T-helper 9 cell (primary cell): ENCODE measurements at regions not wholly inside any gene's neighbourhood (a gene's known extent, or its start where the extent isn't known, plus 50 kb on each side); places are given as distances from the start of the nearest gene placed in this dataset.

Experiments used
- DNase-seq: peaks from one replicate; pipeline ENCODE4 v3.0.0-alpha.2; 2020

DNA sequence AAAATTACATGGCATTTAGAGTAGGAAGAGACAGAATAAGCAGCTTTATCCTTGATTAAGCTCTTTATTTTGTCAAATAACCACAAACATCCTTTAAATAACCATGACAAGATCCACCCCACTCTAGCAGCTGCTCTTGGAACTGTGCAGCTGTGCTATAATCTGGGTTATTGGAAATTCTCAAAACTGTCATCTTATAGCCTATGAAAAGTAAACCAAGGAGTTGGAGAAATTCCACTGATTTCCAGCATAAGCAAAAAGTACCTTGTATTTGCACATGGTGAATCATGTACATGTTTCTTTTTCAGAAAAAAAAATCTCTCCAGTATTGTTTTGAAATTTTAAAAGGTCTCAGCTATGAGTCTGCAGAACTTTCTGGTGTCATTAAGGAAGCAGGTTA, 88.8 kb upstream of the ABI3BP start:
- DNase-seq: no peak

DNA sequence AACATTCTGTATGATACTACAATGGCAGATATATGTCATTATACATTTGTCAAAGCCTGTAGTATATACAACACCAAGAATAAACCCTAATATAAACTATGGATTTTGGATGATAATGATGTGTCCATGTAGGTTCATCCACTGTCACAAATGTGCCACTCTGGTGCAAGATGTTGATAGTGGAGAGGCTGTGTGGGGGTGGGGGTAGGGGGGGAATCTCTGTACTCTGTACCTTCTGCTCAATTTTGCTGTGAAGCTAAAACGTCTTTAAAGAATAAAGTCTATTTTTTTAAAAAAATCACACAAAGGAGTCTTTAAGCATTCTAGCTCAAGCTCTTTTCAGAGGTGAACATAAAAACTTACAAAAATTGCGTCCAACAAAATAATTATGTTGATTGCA, 88.2 kb upstream of the ABI3BP start:
- no peak for DNase-seq

DNA sequence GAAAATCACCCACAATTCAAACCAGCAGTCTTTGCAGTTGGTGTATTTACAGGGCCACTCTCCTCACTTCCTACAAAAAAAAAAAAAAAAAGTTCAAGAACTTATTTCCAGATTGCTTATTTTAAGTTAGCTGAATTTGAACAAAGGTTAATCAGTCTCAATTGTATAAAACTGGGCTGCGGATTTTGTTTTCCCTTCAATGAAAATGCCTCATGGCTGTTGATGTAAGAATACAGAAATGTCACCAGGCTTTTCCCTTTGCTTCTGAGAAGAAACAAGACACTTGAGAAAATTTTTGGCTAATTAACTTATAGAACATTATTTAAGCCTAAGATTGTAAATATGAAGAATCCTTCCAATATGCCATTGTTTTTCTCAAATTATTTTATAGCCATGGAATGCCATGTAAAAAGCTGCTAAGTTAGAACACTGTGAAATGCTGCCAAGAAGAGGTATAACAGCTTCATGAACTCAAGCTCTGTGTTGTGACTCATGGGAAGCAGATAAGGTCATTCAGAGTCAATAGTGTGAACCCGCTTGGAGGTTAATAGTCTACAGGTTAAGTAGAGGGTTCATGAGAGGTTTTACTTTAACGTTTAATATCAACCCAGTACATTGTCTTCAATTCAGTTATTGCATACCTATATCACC, 84.3 kb upstream of the ABI3BP start:
- DNase-seq: no peak

DNA sequence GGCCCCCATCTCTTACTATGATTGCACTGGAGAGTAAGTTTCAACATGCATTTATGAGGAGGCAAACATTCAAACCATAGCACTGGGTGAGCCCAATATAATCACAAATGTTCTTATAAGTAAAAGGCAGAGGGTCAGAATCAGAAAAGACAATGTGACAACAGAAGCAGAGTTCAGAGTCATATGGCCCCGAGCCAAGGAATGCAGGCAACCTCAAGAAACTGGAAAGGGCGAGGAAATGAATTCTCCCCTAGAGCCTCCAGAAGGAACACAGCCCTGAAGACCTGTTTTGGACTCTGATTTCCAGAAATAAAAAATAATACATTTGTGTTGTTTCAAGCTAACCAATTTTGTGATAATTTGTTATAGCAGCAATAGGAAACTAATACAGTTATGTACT, 81.3 kb upstream of the ABI3BP start:
- no peak for DNase-seq

DNA sequence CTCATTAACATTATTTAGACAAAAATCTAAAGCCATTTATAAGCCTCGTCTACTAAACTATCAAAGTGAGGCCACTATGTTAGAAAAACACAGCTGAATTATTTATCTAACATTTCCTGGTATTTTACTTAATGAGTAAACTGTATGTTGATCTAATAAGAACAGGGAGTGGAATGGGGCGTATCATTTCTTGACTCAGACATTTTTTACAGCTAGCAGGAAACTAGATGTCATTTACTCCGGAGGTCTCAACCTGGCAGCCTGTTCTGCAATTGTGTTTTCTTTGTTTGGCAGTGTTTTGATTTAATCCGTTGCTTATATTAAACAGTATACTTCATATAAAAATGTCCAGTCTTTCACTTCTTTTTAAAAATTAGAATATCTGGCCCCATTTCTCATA, 79.1 kb upstream of the ABI3BP start:
- DNase-seq: no peak

DNA sequence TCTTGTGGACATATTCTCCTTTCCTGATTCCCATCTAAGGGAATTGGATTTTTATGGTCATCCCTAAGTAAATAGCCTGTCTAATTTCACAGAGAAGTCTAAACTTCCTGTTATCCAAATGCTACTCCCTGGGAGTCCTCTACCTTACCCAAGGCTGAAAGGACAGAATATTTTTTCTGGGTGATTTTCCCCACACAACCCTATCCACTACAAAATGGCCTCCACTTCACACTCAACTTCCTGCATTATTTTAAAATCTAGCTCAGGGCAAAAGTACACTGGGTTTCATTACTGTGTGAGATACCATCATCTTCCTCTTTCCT, 77.5 kb upstream of the ABI3BP start:
- DNase-seq: no peak

DNA sequence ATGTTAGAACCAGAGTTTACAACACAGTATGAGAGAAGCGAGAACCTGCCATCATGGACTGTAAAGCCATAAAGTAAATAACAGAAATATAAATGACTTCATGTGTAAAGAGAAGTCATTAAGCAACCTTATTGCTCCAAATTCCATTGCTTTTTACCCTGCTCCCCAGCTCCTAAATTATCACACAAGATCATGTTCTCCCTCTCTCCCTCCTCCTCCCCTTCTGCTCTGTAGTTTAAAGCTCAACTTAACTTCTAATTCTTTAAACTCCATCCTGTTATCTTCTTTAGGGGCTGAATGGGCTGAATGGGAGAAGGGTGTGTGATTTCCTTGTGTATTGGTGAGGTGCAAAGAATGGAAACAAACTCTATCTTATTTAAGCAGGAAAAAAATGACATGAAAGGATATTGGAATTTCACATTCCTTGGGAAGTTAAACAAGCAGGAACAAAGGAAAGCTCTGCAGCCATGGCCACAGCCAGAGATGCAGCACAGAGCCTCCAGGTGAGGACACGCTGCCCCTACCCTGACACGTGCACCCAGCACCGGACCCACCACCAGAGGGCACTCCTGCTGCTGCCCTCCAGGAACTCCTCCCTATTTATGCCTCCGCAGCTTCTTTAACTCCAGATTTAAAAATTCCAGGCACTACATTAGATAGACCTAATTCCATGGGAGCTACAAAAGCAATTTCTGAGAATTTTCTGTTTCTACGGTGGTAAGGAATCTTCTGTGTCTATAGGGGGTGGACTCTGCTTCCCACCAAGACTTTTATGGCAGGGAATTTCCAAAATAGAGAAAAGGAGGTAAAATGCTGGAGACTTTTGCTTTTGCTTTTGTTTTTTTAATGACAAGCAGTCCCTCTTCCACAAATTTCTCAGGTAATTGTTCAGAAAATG, 76.9 kb upstream of the ABI3BP start:
- peak; percentile 31 for DNase-seq

DNA sequence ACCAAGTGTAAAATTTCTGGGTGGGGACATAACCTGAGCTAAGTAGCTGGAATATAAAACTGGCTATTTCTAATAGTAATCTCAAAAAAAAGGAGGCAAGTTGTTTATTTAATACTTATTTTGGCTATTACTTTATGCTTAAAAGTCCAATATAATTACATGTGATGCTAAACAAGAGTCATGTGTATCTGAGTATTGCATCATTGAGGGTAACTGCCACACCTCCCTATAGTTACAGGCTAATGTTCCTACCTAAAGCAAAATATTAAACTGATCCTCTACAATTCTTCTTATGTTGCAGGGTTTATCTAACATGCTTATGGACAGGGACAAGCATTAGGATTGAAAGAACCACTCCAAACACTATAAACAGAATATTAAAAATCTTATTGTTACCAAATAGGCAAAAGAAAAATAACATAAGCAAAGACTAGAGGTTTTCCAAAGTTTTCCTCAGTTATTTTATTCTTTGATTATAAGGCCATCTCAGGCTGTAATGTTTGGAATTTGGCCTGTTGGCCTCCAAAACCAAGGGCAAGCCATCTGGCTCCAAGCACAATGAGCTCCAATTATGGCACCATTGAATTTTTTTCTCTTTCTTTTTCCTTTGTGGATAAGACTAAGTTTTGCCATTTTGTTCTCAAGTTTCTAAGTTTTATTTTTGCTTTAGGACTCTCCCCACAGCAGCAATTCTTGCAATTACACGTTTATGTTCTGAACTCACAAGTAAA, 75.8 kb upstream of the ABI3BP start:
- DNase-seq: no peak

DNA sequence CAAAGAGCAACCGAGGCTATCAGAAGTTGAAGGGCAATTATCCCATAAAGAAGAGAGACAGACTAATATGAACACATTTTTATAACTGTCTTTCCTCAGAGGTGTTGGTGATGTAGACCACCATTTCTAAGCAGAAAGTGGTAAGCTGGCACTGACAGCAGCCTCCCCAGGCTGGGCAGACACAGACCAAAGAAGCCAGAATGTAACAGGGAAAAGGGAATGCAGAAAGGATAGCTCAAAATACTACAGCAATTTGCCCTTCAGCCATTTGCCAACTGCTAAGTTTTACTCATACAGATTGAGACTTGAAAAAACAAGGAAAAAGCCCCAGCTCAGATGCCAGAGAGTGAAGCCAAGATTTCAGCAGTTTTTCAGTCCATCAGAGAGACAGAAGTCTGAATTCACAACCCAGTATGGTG, 73.5 kb upstream of the ABI3BP start:
- DNase-seq: no peak

DNA sequence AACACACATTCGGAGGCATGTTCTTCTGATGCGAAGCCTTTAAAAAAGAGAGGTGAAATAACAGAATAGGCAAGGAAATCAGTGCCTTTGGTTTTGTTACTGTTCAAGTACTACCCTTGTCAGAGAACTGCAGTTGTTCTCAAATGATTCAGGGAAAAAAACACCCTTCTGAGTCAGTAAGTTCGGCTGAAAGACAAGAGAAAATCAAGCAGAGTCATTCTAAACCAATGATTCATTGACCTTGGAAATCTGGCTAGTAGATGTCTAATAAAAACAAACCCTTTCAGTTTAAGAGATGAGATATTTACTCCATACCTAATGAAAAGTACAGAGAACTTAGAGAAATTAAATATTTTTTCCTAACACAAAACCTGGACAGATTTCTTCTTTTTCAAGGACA, 72.7 kb upstream of the ABI3BP start:
- no peak for DNase-seq

DNA sequence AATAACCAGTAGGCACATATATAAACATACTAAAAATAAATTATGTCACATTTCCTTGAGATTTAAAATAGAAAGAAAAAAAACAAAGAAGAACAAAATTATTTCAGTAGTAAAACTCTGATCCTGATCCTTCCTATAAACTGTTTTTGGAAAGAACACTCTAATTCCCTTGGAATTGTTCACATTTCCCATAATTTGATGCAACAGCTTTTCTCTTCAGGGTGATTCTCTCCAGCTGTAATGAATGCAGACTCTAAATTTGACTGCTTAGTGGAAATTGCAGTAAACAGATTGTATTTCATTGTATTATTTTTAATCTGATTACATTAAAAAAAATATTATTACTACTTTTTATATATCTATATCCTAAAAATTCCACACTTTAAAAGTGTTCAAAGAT, 70.2 kb upstream of the ABI3BP start:
- no peak for DNase-seq

DNA sequence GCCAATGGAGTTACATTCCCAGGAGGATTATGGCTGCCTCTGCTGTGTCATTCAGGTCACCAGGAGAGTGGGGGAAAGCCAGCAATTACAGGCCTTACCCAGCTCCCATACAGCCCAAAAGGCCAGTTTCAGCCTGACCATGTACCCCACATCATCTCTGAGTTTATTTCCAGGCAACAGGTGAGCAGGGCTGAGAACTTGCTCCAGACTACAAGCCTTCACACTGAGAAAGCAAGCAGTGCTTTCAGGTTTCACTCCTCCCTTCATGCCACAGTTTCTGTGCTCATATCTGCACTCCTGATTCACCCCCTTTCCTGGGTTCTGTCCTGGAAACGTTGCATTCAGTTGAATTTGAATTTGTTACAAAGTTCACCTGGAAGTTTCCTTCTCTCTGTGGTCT, 68.1 kb upstream of the ABI3BP start:
- DNase-seq: no peak

DNA sequence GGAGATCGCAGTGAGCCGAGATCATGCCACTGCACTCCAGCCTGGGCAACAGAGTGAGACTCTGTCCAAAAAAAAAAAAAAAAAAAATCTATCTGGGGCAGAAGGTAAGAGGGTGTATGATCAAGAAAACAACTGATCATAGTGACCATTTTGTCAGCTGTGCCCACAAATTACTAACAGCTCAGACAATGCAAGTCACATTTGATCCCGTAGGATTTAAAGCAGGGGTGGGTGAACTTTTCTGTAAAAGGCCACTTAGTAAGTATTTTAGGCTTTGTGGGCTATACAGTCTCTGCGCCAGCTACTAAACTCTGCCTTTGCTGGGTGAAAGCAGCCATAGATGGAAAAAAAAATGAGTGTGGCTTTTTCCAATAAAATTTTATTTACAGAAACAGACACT, 57.6 kb upstream of the ABI3BP start:
- DNase-seq: no peak

DNA sequence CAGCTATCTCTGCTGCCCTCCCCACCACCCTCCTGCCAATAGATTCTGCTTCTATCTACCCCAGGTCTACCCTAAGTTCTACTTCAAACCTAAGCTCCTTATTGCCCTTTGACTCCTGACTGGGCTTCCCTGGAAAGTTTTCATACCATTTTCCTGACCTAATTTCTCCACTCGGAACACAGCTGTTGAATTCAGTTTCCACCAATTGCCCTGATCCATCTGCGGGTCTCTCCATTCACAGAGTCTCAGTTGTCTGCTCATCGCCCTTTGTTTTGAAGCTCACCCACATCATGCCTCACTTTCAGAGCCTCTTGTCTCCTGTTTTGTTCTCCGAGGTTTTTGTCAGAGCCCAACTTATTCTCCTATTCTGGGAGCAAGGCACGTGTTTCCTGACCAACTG, 56.8 kb upstream of the ABI3BP start:
- no peak for DNase-seq

DNA sequence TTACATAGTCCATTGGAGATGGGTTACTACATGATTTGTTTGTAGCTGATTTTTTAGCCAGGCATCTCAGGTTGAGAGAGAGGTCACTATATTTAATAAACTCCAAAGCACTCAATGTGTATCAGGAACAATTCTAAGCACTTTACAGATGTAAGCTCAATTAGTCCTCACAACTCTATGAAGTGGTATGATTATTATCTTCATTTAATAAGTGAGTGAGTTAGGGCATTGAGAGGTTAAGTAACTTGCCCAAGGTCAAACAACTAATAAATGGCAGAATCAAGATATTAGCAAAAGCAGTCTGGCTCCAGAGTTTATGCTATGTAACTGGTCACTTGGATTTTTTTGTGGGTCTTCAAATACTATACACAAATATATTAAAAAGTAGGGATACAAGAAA, 56.3 kb upstream of the ABI3BP start:
- DNase-seq: no peak

DNA sequence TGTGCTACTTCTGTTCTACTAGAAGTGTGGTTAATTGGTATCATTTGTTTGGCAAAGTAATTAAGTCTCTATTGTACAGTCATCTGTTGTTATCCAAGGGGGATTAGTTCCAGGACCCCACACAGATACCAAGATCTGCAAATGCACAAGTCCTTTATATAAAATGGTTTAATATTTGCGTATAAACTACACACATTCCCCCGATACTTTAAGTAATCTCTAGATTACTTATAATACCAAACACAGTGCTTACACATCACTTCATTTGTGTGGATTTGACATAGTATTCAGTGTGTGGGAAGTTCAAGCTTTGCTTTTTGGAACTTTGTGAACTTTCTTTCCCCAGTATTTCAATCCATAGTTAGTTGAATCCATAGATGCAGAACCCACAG, 50.5 kb upstream of the ABI3BP start:
- DNase-seq: no peak

DNA sequence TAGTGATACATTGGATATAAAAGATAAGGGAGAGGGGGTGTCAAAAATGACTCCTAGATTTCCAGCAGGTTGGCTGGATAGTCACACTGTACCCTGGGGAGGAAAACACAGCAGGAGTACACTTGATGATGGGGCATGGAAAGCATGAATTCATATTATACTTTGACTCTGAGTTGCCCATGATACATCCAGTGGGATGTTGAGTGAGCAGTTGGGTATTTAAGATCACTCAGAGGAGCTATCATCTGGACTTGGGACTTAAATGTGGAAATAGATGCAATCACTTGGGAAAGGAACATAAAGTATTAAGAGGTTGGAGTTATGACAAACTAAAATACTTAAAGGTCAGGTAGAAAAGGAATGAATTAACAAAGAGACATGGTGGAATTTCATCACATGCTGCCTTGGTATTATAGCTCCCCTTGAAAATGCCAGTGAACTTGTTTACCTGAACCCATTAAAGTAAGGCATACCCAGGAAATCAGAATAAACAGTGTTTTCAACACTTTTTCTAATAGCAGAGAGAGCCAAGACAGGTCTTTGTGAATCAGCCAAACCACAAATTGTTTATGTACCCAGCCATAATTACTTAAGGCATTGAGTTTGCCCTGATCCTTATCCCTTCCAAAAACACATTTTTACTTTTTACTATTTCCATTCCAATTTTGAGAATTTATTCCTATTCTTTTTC, 49.9 kb upstream of the ABI3BP start:
- DNase-seq: no peak
